ENCODE measurements at regions not wholly inside any gene's neighbourhood (a gene's known extent, or its start where the extent isn't known, plus 50 kb on each side); places are given as distances from the start of the nearest gene placed in this dataset.

- TF ChIP-seq, protein P1, sequence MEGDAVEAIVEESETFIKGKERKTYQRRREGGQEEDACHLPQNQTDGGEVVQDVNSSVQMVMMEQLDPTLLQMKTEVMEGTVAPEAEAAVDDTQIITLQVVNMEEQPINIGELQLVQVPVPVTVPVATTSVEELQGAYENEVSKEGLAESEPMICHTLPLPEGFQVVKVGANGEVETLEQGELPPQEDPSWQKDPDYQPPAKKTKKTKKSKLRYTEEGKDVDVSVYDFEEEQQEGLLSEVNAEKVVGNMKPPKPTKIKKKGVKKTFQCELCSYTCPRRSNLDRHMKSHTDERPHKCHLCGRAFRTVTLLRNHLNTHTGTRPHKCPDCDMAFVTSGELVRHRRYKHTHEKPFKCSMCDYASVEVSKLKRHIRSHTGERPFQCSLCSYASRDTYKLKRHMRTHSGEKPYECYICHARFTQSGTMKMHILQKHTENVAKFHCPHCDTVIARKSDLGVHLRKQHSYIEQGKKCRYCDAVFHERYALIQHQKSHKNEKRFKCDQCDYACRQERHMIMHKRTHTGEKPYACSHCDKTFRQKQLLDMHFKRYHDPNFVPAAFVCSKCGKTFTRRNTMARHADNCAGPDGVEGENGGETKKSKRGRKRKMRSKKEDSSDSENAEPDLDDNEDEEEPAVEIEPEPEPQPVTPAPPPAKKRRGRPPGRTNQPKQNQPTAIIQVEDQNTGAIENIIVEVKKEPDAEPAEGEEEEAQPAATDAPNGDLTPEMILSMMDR (conservative IDR thresholded peaks at IDR 0.05; ENCODE audit: low read length): no peak
- no peak for TF ChIP-seq EZH2phosphoT487 (IDR thresholded peaks at IDR 0.05; ENCODE audit: borderline replicate concordance)
Observed at GRCh38 chr20:62527781-62528180, 52.0 kb upstream of the GATA5 start.
